NCI-H526 (cell line): ENCODE measurements at regions not wholly inside any gene's neighbourhood (a gene's known extent, or its start where the extent isn't known, plus 50 kb on each side); places are given as distances from the start of the nearest gene placed in this dataset.

Experiments used
- DNase-seq, 2 experiments: peaks; one replicate each; lab custom pipeline; 2025; lab: John Stamatoyannopoulos, UW

DNA sequence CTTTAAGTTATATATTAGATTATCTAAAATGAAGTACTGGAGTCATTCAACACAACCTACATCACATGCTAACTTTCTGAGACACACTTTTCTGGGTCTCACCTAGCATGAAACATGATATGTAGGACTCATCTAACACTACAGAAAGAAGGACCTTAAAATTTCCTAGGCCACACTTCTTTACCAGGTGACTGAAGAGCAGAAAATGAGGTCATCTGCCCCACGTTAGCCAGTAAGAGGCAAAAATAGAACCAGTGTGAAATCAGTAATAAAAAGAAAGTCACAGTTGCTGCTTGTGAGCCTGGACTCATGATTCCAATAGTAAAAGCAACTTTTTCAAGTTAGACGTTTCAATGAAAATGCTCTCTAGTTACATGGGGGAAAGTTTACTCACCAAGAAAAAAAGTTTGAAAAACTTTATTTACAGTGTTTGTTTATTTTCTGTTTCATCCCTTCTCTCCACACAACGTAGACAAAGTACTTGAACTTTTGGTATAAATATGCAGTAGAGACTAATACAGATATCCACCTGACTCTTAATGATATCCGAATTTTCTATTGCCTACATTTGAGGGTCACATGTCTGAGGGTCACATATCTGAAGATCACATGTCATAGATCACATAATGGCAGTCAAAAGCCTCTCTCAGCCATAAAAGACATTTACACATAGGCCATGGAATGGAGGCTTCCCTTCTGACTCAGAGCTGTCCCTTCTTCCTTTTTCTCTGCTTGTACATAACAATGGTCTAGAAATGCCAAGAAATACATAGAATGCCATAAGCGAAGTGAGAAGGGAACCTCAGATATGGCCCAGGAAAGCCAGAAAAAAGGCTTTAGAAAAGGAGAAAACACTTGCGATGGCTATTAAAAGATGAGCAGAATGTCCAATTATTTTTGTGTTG, 362.9 kb downstream of the ZEB2 start:
- DNase-seq: no peak

DNA sequence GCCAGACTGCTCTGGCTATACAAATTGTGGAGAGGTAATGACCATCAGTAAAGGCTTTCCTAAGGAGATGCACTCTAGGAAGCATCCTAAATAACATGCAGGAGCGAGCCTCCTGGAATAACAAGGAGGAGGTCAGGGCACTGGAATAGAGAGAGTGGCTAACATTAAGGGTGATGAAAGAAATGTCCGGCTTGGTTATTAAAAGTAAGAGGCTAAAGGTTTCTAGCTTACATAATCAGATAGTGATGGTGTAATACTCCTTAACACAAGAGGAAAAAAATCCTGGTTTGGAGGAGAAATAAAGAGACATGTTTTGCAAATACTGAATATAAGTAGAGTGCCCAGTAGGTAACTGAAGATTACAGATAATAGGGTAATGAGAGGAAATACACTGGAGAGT, 365.7 kb downstream of the ZEB2 start:
- no peak for DNase-seq

DNA sequence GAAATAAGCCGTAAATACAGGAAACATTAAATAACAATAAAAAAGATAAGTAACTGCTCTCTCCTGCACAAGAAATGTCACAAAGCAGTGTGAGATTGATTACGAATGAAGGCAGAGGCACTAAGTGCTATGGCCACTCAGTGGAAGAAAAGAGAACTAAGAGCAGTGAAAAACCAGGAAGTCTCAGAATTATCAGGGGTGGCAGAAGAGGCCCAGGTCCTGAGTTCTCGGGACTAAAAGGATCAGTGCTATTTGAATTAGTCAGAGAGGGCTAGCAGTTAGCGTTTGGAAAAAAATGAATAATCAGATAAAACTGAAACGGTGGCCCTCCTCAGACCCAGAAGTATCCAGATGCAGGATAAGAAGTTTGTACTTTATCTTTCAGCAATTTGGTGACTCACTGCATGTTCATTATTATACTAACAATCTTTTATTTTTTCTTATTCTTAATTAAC, 367.1 kb downstream of the ZEB2 start:
- no peak for DNase-seq

DNA sequence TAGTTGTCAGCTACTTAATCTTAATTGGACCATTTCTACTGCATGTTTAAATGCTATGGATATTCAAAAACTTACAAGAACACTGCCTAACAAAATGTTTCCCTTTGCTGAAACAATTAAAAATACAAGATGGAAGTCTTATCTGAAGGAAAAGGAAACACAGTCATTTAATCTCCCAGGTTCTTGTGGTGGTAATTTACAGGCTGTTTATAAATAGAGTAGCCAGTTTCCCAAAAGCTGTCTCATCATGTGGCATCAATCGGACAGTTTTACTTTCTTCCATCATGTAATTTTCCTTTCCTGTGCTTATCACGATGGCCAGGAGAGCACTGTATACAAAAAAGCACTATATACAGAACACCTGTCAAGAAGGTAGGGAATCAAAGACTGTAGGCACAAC, 368.1 kb downstream of the ZEB2 start:
- no peak for DNase-seq

DNA sequence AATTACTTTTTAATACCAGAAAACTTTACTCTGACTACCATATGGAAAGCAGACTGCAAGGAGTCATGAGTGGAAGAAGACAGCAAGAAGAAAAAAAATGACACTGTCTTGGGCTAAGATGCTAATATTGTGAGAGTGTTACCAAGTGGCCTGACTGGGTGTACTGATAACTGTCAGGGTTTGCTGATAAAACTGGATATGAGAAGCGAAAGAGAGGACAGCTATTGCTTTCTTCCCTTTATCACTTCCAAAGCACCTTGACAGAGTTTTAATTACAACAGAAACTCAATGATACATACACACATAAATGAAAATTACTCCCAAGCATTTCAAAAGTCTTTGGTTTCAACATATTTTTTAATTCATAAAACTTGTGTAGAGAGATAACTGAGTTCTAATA, 368.5 kb downstream of the ZEB2 start:
- DNase-seq: no peak

DNA sequence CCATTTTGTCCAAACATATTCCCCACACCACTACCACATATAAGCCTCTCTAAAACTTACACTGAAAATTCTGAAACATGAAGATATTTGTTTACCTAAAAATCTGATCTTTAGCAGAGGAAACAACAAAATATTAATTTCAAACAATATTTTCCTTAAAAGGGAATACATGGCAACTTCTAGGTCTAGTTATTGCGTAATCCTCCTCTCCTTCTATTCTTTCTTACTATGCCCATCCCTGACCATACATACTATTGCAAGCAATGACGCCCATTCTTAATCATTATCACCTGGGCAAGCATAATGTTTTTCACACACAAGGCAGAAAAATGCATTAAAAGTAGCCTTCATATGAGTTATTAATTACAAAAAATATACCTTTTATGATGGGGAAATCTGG, 372.6 kb downstream of the ZEB2 start:
- no peak for DNase-seq

DNA sequence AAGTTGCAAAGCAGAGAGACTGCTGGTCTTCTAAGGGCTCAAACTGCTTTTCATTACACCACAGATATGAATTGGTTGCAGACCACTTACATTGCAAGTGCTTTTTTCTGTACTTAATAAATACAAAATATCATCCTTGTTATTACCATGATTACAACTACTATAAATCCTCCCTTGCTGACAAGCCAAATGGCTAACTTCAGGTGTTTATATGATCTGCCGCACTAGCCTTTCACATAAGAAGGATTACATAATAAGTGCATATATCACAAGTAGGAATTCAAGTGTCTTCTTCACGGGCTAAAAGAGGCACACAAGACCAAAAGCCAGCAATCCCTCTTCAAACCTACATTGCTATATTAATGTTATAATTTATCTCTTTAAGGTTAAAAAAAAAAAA, 373.0 kb downstream of the ZEB2 start:
- no peak for DNase-seq

DNA sequence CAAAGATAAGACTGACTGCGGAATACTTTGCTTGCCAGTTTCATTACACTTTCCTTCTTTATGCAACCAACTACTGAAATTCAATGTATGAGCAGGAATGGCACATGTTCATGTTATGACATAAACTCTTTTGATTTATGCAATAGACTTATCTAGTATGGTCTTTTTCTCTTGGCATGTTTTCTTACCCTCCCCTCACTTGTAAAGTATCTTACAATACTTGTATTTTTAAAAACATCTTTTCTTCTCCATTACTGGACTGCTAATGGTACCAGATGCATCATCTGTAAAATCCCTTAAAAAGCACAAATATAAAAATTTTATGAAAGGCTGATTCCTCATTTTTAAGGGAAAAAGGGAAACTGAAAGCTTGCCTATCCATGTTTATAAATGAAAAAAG, 373.8 kb downstream of the ZEB2 start:
- no peak for DNase-seq

DNA sequence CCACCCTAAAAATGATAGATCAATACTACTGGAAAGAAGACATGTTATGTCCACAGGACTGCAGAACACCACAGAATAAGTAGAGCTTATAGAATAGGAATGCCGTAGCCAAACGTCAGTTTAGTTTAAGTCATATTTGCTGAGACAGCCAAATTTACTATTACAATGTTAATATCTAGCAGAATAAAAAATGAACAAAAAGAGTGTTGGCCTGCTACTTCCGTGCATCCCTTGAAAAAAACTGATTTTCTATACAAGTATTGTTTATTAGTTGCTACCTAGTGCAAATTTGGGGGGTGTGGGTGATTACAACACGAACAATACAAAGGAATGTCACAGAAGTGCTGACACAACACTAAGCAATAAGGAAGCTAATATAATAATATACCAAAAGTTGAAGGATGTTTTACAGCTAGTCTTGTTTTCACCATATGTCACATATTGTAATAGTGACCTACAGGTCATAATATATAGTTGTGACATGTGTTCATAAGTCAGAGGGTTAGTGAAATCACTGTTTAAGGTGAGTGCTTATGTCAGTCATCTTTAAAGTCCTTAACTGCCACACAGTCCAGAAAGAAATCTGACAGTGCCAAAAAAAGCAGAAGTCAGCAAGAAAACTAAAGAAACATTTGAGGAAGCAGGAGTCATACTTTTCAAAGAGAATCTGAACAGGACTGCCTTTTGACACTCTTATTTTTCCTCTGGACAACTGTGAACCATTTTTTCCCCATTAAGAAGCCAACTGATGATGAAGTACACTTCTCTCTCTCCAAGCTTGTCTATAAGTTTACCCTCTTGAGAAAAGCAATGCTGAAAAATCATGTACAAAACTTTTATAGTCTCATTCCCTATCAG, 376.4 kb downstream of the ZEB2 start:
- no peak for DNase-seq

DNA sequence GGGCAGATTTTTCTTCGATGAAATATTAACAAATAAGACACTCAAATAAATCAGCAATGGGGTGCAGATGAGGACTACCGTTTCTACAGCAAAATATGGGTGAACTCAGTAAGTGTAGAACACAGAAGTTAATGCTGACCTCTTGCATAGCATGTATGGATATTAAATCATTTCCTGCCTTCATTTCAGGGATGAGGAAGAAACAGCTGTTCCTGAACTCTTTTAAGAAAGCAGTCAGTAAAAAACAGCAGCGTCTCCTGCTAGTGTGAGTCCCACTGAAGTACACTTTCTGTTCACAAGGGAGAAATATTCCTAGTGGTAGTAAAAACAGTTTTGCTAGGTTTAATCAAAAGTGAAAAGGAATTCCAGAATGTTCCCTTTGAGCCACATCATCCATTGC, 379.0 kb downstream of the ZEB2 start:
- no peak for DNase-seq

DNA sequence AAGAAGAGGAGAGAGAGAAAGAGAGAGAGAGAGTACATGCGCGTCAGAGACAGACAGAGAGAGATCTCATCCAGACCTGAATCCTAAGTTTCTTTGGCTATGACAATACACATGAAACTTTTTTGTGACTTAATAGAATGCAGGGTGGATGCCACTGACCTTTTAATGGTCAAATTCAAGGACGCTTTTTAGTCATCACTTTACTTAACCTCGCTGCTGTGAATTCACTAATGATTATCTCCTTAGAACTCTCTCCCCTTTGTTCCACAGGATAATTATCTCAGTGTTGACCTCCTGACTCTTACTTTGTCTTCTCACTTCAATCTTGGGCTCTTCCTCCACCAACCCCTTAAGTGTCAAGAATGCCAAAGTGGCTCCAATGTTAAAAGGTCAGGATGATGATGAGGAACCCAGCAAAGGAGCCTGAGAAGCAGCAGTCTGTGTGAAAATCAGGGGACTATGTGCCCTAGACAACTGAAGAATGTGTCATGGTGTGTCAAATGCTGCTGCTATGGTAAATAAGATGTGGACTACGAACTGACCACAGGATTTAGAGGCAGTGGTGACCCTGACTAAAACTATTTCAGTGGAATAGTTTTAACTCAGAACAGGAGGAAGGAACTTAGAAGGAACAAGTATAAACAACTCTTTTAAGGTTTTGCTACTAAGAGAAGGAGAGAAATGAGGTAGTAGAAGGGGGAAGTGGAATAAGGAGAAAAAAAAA, 382.1 kb downstream of the ZEB2 start:
- no peak for DNase-seq

DNA sequence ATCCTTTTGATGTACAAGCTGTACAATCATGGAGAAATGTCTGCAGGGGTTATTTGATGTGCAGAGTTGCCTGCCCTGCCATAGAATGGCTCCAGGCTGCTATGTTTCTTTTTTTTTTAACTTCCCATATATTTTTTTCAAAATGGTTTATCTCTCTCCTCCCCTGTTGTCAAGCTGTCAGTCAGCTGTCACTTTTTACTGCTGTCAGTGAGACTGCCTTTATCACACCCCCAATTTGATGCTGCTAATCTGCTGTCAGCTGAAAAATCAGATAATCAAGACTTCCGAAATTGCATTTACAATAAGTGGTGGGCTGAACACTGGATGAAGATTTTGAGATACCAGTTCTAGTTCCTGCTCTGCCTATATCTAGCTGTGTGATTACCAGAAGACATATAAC, 382.6 kb downstream of the ZEB2 start:
- DNase-seq: no peak

DNA sequence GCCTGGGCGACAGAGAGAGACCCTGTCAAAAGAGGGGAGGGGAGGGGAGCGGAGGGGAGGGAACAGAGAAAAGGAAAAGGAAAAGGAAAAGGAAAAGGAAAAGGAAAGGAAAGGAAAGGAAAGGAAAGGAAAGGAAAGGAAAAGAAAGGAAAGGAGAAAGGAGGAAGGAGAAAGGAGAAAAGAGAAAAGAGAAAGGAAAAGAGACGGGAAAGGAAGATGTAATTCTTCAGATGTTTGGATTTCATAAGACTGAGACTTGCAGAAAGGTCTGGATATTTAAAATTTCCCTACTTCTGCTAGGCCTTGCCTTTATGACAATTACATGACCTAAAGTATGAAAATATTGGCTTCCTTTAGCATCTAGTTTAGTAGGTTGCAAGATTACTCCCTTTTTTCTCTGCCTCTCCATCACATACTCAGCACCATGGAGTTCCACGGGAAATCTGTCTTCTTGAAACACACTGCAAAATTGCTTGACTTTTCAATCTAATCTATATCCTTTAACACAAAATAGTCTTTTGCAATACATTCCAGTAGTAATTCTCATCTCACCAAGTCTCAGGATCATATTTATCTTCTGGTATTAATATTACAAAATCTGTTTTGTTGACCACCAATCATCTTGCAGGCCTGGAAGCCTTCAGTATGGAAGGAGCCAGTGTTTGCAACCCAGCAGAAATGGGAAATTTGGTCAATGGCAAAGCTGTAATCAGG, 383.5 kb downstream of the ZEB2 start:
- DNase-seq: no peak

DNA sequence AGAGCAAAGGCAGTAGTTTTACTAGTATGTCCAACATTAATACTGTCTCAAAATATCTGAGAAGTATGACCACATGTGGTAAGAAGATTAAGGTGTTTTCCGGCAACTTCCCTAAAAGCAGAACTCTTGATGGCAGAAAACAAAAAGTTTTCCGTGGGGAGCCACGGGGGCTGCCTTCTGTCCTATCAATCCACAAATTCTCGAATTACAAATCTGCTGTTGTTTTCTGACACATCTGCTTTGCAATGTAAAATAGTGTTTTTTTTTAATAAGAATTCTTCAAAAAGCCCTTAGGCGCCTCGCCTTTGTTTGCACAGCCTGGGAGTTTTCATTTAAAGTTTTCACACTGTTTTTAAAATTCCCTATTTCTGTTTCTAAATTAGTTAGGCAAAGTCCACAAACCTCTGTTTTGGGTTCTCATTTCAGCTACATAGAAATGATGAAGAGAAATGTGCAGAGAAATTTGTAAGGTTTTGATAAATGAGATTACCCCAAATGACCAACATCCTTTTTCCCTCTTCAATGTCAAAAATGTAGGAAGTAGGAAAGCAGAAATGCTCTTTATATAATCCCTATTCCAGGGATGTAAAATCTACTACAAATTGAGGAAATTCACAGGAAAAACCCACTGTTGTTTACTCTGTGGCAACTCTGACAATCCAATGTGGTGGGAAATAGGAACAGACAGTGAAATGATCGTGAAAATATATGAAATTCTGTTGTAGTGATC, 385.8 kb downstream of the ZEB2 start:
- no peak for DNase-seq

DNA sequence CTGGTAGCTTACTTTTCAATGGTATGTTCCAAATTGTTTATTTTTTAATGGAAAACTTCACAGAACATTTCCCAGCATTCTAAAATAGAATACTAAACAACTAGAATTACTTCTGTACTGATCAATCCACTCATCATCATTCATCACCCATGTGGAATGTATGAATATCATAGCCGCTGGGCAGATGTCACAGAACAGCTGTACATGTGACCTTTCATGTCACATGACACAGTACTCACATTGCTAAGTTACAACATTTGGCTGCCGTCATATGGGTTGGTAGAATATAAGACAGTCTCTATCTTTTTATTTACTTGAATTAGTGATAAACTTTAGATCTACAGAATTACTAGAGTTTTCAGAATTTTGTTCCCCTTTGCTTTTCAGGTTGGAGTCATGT, 387.6 kb downstream of the ZEB2 start:
- DNase-seq: no peak

DNA sequence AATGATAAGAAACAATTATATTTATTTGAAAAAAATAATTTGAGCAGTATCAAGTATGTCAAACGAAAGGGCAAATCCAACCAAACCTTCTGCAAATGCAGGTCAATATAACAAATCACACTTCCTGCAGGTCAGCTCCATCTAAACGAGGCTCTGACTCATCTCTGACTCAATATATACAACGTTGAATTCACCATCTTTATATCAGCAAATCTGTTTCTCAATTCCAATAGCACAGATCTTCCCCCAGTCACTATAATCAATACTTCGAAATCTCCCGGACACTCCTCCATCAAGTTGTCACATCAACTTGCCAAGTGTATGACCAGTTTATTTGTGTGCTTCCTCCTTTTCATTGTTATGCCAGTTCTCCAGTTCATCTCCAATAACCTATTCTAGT, 388.9 kb downstream of the ZEB2 start:
- no peak for DNase-seq

DNA sequence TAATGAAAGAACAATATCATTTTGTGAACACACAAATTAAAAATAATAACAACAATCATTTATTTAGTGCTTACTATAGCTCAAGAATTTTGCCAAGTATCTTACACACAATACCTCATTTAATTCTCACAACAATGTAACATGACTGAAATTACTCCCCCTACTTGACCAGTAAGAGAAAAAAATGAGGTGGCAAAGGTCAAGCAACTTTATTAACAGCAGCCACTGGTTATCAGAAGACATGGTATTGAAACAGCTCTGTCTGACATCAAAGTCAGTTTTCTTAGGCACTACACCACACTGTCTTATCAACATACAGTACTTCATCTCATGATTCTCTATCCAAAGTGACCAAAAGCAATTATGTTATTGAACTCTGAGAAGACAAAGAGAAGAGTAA, 389.4 kb downstream of the ZEB2 start:
- DNase-seq: no peak

DNA sequence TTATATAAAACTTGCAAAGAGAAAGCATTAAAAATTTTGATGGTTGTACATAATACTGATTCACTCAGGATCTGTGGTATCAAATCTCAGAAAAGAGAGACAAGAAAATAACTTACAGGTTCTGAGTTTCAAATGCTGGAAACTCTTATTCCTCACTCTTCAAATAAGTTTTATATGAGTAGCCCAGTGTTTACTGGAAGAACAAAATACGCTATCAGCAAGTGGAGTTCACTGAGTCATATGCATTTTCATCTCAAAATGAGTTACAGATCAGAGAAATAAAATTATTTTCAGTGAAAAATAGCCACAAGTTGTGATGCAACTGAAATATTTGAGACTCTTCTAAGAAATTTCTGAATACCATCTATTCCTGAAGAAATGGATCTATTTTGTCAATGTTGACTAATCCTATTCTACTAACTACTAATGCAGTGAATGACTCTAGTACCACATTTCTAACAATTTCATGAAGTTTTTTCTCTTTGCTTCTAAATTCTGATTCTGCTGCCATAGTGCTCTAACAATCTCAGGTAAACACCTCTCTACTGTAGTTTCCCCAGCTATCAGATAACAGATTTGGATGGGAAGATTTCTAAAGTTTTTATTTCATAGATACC, 391.7 kb downstream of the ZEB2 start:
- DNase-seq: no peak

DNA sequence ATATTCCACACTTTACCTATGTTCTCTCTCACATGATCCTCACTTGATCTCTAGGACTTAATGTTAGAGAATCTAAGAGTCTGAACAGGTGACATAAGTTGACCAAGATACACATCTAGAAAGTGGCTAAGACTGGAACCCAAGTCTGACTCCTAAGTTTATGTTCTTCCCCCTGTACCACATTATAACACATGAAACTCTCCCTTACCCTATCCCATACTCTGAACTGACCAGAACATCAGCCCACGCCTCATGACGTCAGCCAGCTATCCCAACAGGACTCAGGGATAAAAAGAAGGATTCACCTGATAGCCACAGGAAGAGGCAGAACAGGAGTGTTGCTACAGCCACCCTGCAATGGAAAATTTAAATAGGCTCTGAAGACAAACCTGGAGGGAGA, 392.2 kb downstream of the ZEB2 start:
- no peak for DNase-seq

DNA sequence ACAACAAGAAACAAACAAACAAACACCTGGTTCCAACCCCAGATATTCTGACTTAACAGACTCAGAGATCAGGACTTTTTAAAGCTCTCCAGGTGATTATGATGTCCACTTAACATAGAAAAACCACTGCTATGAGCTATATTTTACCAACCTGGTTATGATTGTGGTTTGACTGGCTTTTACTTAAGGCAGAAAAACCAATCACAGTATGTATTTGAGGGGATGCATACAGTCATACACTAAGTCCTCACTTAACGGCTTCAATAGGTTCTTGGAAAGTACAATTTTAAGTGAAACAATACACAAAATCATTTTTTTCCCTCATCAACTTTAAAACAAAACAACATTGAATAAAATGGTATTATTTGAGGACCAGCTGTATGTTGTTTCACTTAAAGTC, 393.6 kb downstream of the ZEB2 start:
- DNase-seq: no peak

DNA sequence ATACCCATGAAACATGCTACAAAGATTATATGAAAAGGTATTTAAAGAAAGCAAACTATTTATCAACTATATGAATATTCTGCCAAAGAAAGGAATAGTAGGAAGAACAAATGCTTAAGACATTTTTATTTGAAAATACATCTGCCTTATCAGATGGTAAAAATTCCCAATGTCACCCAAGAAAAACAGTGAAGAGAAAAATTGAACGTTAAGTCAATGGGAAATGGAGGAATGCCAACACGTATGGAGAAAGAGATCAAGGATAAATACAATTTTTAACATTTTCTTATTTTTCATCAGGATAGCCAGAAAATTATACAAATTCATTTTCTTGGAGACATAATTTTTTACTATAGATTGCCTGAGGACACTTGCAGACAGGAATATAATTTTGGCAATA, 394.2 kb downstream of the ZEB2 start:
- DNase-seq: no peak
